ENCODE measurements at regions not wholly inside any gene's neighbourhood (a gene's known extent, or its start where the extent isn't known, plus 50 kb on each side); places are given as distances from the start of the nearest gene placed in this dataset.

- DNase-seq (ENCODE audit: low spot score): no peak
Measured at GRCh38 chr1:34330061-34330460, 153.4 kb downstream of the C1orf94 start.

DNA sequence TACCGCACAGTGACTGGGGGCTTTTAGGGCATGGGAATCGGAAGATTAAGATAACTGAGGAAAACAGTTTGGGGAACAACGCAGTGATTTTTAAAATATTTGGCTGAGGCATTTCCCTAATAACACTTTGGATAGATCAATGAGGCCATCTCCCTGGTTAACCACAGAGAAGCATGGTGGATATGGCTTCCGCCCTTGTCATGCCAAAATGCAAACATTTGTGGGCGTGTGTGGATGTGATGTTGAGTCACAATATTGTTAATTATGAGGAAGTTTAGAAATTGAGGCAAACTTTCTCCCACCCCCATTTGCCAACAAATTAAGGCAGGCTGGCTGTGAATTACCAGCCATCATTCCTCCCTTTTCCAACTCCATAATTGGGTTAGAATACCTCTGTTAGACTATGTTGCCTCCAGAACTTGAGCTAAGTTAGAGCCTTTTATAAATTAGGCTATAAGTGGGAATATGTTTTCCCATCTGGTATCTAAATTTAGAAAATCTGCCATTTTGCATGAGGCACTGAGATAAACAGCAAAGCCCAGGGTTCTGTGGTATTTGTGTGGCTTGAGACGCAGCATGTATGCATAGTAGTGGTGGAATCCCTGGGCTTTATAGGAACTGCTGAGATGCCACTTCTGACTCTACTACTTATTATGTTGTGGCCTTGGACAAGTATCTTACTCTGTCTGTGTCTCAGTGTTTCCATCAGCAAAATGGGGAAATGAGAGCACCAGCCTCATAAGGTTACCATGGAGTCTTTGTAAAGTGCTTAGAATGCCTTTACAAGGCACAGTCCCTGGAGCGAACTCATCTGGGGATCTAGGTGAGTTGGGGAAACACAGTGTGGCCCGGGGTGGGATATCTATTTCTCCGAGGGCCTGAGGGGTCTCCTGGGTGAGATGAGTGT is 154.6 kb downstream of the C1orf94 start:
- no peak for DNase-seq (ENCODE audit: low spot score)

DNA sequence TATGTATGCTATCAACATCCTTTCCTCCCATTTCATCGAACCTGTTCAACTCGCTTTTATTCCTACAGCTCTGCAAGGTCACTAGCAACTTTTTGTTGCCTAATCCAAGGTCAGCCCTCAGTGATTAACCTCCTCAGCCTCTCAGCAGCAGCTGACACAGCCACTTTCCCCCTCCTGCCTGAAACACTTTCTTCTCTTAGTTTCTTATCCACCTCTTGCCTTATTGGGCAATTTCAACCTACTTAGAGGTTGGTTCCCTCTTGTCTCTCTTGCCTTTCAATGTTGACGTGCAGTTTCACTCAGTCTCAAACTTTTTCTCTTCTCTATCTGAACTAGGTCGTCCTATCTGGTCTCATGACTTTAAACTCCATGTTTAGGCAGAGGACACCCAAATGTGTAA is 156.3 kb downstream of the C1orf94 start:
- no peak for DNase-seq (ENCODE audit: low spot score)

GRCh38 chr1:34338871-34339270 is 162.2 kb downstream of the C1orf94 start:
- no peak for DNase-seq (ENCODE audit: low spot score)

- DNase-seq (ENCODE audit: low spot score): no peak
Measured at GRCh38 chr1:34341896-34342295, 165.2 kb downstream of the C1orf94 start.

- no peak for DNase-seq (ENCODE audit: low spot score)
Measured at GRCh38 chr1:34342334-34342733, 165.6 kb downstream of the C1orf94 start.

DNA sequence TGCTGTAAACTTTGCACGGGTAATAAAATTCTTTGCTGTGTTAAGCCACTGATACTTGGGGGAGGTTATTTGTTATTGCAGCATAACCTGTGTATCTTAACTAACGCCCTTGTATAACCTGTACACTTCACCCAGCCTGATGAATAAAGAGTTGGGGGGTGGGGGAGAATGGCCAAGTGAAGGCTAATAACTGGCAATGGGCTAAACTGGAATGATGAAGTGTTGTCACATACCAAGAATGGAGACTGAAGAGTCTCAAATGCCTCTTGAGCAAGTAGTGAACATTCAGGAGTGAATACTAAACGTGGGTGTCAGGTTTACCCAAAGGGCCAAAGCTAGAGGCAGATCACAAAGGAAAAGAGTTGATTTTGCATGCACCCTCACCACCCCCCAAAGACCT is 169.4 kb downstream of the C1orf94 start:
- DNase-seq (ENCODE audit: low spot score): no peak

- DNase-seq (ENCODE audit: low spot score): no peak
Measured at GRCh38 chr1:34353409-34353808, 176.7 kb downstream of the C1orf94 start.

DNA sequence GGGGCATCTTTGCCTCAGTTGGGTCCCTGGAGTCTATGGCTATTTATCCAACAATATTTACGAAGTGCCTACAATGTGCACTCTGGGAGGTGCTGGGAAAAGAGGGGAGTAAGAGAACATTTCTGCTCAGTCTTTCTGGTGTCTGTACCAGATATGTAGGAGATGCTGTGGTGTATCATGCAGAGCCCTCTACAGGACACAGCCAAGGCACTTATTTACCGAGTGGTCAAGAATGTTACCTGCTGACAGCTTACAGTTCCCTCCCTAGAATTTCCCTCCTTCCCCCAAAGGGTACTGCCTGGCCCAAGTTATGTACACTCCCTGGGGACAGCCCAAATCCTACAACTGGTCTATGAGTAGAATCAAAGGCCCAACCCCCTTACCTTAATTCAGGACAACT is 177.7 kb downstream of the C1orf94 start:
- DNase-seq (ENCODE audit: low spot score): no peak

DNA sequence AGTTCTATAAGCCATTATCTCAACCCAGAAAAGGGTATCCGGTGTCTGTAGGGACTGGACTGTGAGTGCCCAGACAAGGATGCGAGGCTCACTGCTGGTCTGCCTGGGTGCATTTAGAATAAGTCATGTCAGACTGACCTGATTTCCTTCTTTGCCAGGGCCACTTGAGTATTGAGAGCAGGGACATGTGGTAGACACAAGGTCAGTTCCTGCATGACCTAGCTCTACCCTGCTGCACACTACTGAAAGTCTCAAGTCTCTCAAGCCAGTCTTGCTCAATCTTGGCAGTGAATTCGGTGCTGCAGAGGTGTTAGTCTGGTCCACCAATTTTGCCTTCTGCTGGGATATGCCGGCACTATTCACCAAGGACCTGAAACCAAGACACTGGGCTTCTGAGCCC is 180.1 kb downstream of the C1orf94 start:
- no peak for DNase-seq (ENCODE audit: low spot score)

GRCh38 chr1:34358636-34359035 is 181.9 kb downstream of the C1orf94 start:
- DNase-seq (ENCODE audit: low spot score): no peak

- DNase-seq (ENCODE audit: low spot score): no peak
Measured at GRCh38 chr1:34359411-34359810, 182.7 kb downstream of the C1orf94 start.

DNA sequence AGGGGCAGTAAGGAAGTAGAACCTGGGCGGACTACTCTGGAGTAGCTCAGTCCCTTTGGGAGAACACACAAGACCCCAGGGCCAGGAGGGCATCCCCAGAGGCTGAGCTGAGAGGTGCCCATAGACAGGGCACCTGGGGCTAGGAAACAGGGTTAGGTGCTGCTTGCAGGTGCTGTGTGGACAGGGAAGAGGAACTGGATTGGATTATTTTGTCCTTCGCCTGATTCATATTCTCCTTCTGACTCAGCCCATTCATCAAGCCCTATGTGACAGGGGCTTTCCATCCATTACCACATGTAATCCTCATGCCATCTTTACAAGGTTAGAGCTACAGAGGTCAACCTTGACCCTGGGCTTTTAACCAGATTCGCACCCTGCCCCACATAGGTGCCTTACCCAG is 183.9 kb downstream of the C1orf94 start:
- no peak for DNase-seq (ENCODE audit: low spot score)

- DNase-seq (ENCODE audit: low spot score): no peak
Measured at GRCh38 chr1:34361121-34361520, 184.4 kb downstream of the C1orf94 start.

GRCh38 chr1:34361781-34362357 is 185.2 kb downstream of the C1orf94 start:
- DNase-seq (ENCODE audit: low spot score): no peak

- no peak for DNase-seq (ENCODE audit: low spot score)
Measured at GRCh38 chr1:34362949-34363348, 186.2 kb downstream of the C1orf94 start.

- no peak for DNase-seq (ENCODE audit: low spot score)
Measured at GRCh38 chr1:34363447-34363846, 186.7 kb downstream of the C1orf94 start.

DNA sequence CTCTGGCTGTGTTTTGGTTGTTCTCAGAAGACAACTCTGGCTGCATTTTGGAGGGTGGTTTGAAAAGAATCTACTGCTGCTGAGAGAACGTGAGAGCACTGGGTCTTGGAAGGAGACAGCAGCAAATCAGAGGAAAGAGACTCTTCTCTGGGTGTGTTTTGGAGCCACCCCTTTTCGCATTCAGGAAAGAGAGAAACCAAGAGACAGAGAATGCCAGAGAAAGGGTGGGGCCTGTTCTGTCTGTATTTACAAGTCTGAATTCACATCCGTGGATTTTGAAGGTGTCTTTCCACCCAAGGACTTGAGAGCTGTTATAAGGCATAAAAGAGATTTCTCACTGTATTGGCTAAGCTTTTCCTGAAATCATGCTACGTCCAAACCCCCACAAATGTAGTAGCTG is 187.2 kb downstream of the C1orf94 start:
- DNase-seq (ENCODE audit: low spot score): no peak

- no peak for DNase-seq (ENCODE audit: low spot score)
Measured at GRCh38 chr1:34364376-34364775, 187.7 kb downstream of the C1orf94 start.

DNA sequence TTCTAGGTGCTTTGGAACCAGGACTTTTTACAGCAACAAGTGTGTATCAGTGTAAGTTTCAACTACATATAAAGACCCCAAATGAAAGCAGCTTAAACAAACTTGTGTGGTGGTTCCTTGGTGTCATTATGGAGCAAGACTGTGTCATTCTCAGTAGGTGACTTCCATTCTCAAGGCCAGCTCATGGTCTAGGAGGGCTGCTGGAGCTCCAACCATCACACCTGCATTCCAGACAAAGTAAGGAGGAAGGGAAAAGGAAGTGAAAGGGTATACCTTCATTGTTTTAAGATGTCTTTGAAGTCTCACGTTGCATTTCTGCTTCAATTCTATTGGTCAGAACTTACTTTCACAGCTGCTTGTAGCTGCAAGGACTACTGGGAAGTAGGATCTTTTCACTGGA is 188.6 kb downstream of the C1orf94 start:
- no peak for DNase-seq (ENCODE audit: low spot score)

DNA sequence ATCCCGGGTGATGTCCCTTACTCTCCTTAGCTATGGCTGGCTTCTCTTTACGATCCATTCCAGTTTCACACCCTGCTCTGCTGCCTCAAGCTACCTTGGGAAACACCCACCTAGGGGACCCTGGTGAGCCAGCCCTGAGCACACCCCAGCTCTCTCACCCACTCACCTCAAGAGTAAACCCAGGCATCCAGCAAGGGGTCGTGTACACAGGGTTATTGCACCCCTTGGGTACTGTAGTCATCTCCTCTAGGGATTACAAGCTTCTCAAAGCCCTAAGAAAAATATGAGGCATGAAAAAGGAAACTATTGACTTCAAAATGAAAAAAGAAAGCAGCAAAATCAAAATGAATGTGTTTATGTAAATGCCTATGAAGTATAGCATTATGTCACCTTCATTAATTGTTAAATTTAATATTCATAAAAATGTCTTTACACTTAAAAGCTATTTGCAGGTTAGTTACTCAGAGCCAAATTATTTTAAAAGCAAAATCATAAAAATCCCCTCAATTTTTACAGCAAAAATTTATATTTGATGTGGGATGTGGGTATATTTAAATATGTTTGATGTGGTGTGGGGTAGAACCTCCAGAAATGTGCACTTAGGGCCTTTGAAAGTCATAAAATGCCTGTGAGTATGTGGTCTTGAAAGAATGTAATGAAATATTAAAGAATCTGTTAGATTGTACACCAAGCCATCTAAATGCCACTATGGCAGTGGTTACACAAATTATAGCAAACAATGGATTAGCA is 190.3 kb downstream of the C1orf94 start:
- no peak for DNase-seq (ENCODE audit: low spot score)

DNA sequence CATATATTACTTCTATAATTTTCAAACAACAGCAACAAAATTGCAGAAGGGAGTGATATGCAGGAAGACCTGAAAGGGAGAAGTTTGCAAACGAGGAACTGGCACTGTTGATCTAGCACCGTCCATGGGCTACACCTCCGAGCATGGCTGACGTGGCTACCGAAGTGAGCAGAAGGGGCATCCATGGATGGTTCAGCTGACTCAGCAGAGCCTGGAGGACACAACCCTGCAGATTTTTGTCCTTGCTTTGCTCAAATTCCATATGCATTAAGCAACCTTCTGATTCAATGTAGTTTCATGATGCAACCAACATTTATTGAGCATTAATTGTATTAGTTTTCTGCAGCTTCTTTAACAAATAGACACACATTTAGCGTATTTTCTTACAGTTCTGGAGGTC is 191.2 kb downstream of the C1orf94 start:
- DNase-seq (ENCODE audit: low spot score): no peak
